T-helper 22 cell (primary cell): ENCODE measurements at regions not wholly inside any gene's neighbourhood (a gene's known extent, or its start where the extent isn't known, plus 50 kb on each side); places are given as distances from the start of the nearest gene placed in this dataset.

Experiments
- DNase-seq: peaks from one replicate; pipeline ENCODE4 v3.0.0-alpha.2; 2020; ENCODE audit warnings: low read depth

DNA sequence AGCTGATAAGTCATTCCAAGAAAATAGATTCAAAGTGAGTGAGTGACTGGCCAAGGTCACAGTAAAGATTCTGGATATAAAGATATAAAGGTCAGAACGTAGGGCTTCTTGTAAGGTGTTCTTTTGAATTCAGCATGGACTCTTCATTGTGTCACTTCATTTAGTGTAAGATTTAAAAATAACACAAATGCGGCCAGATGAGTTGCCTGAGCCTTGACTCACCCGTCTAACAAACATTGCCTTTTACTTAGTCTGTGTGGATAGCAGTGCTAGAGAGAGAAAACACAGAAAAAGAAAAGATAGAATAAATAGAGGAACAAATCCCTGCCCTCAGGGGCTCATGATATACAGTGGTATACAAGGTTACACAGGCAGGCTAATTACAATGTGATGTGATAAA is 223.4 kb downstream of the PLPP3 start:
- no peak for DNase-seq

- no peak for DNase-seq
These were observed 223.9 kb downstream of the PLPP3 start for GRCh38 chr1:56355422-56355821.

DNA sequence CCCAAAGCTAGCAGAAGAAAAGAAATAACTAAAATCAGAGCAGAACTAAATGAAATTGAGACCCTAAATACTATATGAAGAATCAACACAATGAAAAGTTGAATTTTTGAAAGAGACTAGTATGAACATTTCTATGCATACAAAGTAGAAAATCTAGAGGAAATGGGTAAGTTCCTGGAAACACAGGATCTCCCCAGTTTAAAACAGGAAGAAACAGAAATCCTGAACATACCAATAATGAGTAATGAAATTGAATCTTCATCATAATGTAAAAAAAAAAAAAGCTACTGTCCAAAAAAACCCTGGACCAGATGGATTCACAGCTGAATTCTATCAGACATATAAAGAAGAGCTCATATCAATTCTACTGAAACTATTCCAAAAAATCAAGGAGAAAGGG is 233.5 kb downstream of the PLPP3 start:
- DNase-seq: no peak

DNA sequence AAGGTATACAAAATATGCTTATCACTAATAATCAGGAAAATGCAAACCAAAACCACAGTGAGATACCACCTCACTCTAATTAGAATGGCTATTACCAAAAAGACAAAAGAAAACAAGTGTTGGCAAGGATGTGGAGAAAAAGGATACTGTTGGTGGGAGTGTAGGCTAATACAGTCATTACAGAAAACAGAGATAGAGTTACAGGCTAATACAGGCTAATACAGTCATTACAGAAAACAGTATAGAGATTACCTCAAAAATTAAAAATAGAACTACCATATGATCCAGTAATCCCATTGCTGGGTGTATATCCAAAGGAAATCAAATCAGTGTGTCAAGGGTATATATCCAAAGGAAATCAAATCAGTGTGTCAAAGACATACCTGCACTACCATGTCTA is 238.4 kb downstream of the PLPP3 start:
- DNase-seq: no peak

GRCh38 chr1:56339786-56340465 is 239.4 kb downstream of the PLPP3 start:
- DNase-seq: no peak

- no peak for DNase-seq
These were observed 240.3 kb downstream of the PLPP3 start for GRCh38 chr1:56339093-56339492.

- DNase-seq: no peak
These were observed 242.4 kb downstream of the PLPP3 start for GRCh38 chr1:56336982-56337381.

- DNase-seq: no peak
These were observed 244.0 kb downstream of the PLPP3 start for GRCh38 chr1:56335394-56335793.

DNA sequence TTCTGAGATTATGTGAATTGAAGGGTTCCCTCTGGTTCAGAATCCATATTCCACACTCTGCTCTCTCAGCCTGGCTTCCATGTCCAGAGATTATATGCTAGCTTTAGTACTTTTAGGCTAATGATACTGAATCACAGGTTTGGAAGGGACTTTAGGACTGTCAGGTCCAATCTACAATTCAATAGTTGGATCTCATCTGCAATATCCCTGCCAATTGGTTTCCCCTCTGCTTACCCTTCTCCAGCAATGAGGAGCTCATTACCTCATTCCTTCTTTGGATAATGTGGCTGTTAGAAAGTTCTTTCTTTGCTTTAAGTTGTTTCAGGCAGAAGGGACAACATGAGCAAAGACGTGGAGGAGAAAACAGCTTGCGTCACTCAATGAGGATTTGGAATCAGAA is 245.3 kb downstream of the PLPP3 start:
- no peak for DNase-seq

DNA sequence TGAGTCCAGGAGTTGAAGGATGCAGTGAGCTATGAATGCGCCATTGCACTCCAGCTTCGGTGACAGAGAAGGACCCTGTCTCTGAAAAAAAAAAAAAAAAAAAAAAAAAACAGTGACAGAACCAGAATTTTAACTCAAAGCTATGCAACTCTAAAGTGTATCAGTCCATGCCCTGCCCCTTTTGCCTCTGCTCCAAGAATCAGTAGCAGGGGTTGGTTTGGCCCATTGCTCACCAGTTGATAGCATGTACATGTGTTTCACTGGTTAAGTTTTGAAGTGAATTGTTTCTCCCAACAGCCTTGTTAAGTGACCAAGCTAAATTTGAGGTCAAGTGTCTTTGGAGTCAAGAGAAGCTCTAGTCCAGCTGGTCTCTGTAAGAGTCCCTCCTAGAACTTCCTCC is 245.9 kb downstream of the PLPP3 start:
- no peak for DNase-seq

DNA sequence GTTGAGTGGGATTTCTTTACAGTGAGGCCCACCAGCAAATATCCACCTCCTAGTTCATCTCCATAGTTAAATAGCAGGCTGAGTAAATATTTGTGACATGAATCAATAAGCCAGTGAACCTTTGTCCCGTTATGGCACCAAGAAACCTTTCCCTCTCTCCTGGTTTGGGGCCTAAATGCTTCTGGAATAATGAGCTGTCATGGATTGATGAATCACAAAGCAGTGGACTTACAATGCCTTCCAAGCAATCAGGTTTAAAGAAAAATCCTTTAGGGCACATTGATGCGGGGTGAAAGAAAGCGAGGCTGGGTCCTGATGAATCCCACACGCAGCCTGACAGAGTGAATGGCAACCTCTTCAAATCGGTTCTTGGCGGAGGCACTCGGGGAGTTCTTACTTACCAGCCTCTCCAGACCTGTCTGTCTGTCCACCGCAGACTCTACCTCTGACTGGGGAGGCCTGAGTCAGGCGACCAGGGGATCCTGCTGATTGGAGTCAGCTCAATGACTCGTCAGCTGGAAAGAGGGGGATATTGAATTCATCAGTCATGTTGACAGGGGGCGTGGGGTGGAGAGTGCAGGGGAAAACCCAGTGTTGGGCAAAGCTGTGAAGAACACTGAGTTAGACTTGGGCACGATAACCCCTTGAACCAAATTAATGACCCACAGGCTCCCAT is 247.3 kb downstream of the PLPP3 start:
- DNase-seq: no peak

DNA sequence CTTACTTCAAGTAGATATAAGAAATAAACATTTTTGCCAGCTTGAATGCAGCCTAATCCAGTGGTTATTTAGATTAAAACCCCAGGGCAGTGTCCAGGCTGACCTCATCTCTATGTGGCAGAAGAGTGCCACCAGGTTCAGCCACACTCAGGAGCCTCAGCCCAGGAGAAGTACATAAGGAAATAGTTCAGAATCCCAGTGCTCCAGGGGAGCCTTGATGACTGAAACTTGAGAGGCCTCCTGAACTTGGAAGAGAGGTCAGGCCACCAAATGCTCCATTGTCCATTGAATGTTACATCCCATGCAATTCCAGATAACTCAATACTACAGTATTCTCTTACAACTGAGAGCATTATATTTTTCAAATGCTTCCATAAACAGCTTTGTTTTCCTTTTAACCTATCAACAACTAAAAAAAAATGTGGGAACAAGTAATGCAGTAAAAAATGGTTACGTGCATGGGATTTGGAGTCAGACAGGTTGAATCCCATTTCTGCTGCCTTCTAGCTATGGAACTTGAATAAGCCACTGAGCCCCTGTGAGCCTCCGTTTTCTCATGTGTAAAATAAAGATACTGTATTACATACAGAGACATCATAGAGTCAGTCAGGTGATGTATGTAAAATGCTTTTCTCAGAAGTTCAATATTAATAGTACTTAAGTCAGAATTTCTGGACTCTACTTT is 248.0 kb downstream of the PLPP3 start:
- no peak for DNase-seq

DNA sequence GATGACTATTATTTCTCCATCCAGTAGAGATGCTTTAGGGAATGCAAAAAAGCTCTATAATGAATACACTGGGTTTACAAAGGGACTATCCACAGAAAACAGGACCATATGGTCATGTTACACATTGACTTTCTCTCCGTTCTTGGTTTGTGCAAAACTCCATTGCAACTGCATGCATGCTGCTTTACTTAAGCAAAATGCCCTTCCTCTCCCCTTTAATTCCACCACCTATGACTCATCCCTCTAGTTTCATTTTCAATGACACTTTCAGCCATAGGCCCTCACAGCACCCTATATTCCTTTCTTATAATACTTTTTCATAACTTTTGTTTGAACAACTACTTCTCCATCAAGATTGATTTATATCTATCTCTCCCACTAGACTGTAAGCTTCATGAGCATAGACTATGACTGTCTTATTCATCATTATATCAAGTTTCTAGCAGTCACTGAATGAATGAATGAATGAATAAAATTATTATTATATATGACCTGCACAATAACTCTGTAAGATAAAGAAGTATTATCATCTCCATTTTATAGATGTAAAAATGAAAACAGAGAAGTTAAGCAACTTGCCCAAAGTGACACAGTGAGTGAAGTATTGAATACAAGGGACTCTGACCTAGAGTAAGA is 248.9 kb downstream of the PLPP3 start:
- no peak for DNase-seq

- no peak for DNase-seq
These were observed 249.4 kb downstream of the PLPP3 start for GRCh38 chr1:56329970-56330369.

DNA sequence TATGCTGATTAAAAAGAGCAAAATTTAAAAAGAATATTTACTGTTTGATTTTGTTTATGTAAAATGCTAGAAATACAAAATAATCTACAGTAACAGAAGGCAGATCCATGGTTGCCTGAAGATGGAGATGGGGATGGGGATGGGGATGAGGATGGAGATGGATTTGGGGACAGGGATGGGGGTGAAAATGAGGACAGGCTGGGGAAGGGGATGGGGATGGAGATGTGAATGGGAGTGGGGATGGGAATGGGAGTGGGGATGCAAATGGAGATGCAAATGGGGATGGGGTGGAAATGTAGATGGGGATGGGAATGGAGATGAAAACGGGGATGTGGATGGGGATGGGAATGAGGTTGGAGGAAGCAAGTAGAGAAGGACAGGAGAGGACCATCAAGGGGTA is 252.2 kb downstream of the PLPP3 start:
- no peak for DNase-seq

- no peak for DNase-seq
These were observed 253.3 kb downstream of the PLPP3 start for GRCh38 chr1:56326056-56326455.

DNA sequence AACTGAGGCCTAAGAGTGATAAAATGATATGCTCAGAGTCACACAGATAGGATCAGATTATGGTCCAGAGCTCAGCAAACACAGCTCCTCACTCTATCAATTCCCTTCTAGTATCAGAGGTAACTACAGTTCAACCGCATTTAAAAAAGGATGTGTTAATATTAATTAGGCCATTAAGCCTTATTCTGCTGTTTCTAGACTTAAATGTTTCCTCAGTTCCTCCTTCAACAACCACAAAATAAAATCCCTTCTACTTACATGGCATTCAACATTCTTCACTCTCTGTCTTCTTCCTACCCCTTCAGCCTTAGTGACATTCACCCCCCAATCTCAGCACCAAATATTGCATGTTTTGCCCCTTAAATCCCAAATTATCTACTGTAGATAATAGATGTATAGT is 254.9 kb downstream of the PLPP3 start:
- DNase-seq: no peak

DNA sequence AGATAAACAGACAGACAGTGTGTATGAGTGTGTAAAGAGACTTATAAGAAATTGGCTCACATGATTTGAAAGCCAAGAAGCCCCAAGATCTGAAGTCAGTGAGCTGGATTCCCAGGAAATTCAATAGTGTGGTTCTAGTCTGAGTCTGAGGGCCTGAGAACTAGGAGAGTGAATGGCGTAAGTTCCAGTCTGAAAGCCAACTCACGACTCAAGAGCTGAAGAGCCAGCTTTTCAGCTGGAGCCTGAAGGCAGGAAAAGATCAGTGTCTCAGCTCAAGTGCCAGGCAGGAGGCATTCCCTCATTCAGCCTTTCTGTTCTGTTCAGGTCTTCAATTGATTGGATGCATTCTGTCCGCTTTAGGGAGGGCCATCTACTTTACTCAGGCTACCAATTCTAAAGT is 257.2 kb downstream of the PLPP3 start:
- DNase-seq: no peak

DNA sequence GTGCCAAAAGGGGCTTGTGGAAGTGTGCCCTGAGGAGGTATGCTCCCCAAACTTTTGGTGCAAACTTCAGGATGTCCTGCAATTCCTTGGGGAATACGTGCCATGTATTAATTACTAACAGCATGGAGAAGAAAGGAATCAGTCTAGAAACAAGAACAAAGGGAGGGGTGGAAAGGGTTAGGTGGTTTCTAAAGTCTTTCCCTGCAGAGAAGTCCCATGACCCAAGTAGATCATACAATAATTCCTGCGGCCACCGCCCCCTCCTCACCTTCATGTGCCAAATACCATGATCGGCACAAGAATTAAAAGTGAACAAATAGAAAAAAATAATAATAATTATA is 258.2 kb downstream of the PLPP3 start:
- DNase-seq: no peak

GRCh38 chr1:56320464-56321149 is 258.8 kb downstream of the PLPP3 start:
- DNase-seq: no peak

DNA sequence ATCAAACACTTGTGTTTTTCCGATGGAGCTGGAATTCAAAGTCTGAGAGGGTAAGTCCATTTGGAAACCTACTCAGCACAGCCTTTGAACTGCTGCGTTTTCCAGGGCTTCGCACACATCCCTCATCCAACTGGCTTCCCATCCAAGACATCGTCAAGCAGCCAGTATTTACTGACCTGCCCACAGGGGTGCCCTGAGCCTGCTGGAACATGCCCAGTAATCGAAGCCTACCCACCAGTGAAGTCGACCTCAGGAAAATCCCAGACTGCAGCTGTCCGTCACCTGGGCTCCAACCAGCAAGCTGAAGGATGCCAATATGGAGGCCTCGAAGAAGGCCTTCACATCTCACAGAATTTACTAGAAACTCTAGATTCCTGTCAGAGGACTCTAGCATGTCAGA is 261.6 kb downstream of the PLPP3 start:
- DNase-seq: no peak

DNA sequence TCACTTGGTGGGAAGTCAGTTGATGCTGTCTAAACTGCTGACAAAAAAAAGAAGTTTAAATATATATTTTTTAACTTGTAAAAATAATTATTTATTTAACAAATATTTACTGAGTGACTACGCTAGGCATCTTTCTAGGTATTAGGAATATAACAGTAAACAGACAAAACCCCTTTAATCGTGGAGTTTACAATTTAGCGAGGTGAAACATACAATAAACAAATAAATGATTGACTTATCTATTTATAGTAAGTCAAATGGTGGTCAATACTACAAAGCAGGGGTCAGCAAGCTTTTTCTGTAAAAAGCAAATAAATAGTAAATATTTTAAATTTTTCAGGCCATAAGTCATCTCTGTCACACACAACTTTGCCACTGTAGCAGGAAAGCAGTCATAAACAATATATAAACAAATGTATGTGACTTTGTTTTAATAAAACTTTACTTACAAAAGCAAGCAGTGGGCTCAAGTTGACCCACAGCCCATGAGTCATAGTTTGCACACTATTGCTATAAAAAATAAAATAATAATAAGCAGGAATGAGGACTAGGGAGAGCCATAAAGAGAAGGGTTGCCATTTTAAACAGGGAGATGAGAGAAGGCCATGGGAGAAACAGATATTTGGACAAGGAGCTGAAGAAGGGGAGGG is 263.9 kb downstream of the PLPP3 start:
- no peak for DNase-seq
